Esophagus muscularis mucosa (tissue), 4 donors: ENCODE measurements at regions not wholly inside any gene's neighbourhood (a gene's known extent, or its start where the extent isn't known, plus 50 kb on each side); places are given as distances from the start of the nearest gene placed in this dataset.

Experiments used
- CTCF ChIP-seq, 3 experiments: fragments of 200-600 bp in 2 of 3; fragments of 450-650 bp in 1 of 3; sonication (generic) in 2 of 3; IDR thresholded peaks; one replicate each; pipeline ENCODE4 v1.5.1; 2017 to 2019; ENCODE audit warnings: antibody characterized with exemption in 3 of 3, mild to moderate bottlenecking in 2 of 3, moderate library complexity in 1 of 3
- EP300 ChIP-seq: sonication (generic); formaldehyde crosslinking; IDR thresholded peaks from one replicate; pipeline ENCODE4 v1.6.1; 2017; ENCODE audit warnings: antibody characterized with exemption
- POLR2A ChIP-seq: fragments of 450-650 bp; IDR thresholded peaks from one replicate; pipeline ENCODE4 v1.6.1; 2017; ENCODE audit warnings: antibody characterized with exemption, moderate library complexity, mild to moderate bottlenecking, low read depth

- TF ChIP-seq CTCF (IDR thresholded peaks at IDR 0.05) (no peak), POLR2A (no peak), EP300 (no peak)
Observed at GRCh38 chr5:104170926-104171325, 608.3 kb upstream of the NUDT12 start.
